MCF 10A (cell line): ENCODE measurements at regions not wholly inside any gene's neighbourhood (a gene's known extent, or its start where the extent isn't known, plus 50 kb on each side); places are given as distances from the start of the nearest gene placed in this dataset.
"Not testable (repeated sequence)": the region's sequence is repeated elsewhere in the genome, so short reads cannot be mapped to it uniquely, and the experiment has no call there.

Experiments
- BruUV-seq: library from RNA; stranded (reverse); fragments of 400-500 nt; replicated peaks from 2 replicates; lab custom pipeline; 2021; lab: Mats Ljungman, UMichigan
- CTCF ChIA-PET: fragments of 300-600 bp; sonication (Branson Sonifier 250); formaldehyde crosslinking; extraction: SDS; loops from one replicate; lab custom pipeline; 2021; ENCODE audit warnings: antibody characterized with exemption, inconsistent platforms; lab: Yijun Ruan, JAX
- POLR2A ChIA-PET: fragments of 300-600, 350-650 bp; sonication (Branson Sonifier 250); formaldehyde crosslinking; extraction: SDS; loops from one replicate; lab custom pipeline; 2020; ENCODE audit warnings: antibody characterized with exemption, inconsistent platforms; lab: Yijun Ruan, JAX
- DNase-seq: peaks from one replicate; pipeline ENCODE4 v3.0.0-alpha.2; 2018; ENCODE audit not compliant: unreplicated experiment
- H3K27ac Mint-ChIP-seq: one replicate; pipeline ENCODE4 v1.8.0; 2022; ENCODE audit warnings: mild to moderate bottlenecking, low read depth, mixed read lengths; ENCODE audit not compliant: unreplicated experiment
- H3K27me3 Mint-ChIP-seq: one replicate; pipeline ENCODE4 v1.8.0; 2022; ENCODE audit warnings: mixed read lengths; ENCODE audit not compliant: insufficient read depth, unreplicated experiment
- H3K36me3 Mint-ChIP-seq: one replicate; pipeline ENCODE4 v1.8.0; 2022; ENCODE audit warnings: mild to moderate bottlenecking, moderate library complexity, mixed read lengths; ENCODE audit not compliant: insufficient read depth, unreplicated experiment
- H3K4me1 Mint-ChIP-seq: one replicate; pipeline ENCODE4 v1.8.0; 2022; ENCODE audit warnings: mixed read lengths; ENCODE audit not compliant: insufficient read depth, unreplicated experiment
- H3K4me3 Mint-ChIP-seq: one replicate; pipeline ENCODE4 v1.8.0; 2022; ENCODE audit warnings: mild to moderate bottlenecking, moderate library complexity, mixed read lengths; ENCODE audit not compliant: unreplicated experiment
- H3K9me3 Mint-ChIP-seq: one replicate; pipeline ENCODE4 v1.8.0; 2022; ENCODE audit warnings: mixed read lengths; ENCODE audit not compliant: unreplicated experiment
- intact Hi-C: fragments of 100-400 bp; cut with micrococcal nuclease; formaldehyde crosslinking; loops from 2 replicates; pipeline ENCODE4 v1.14.1; 2022
- TF ChIP-seq, protein P1 (sequence below): fragments of 200-600 bp; IDR thresholded peaks from one replicate; pipeline ENCODE4 v1.8.0; 2022; ENCODE audit warnings: antibody characterized with exemption, mild to moderate bottlenecking; ENCODE audit not compliant: unreplicated experiment

GRCh38 chr7:155395176-155395797, 62.6 kb upstream of the EN2 start:
- H3K27ac Mint-ChIP-seq: no peak overlapping the region
- ChIA-PET CTCF (interaction anchor here (0.9 to 1.3 kb wide), 2 partner anchors 10 to 373 kb away, joined by 4 read pairs; no protein-coding TSS in a partner anchor), POLR2A (no interaction called here)
- peaks cover 58% of the 10 kb centered on the region for H3K27me3 Mint-ChIP-seq
- no peak overlapping the region for H3K4me3 Mint-ChIP-seq
- DNase-seq: no peak
- H3K36me3 Mint-ChIP-seq: no peaks in the 10 kb centered on the region
- no peaks in the 10 kb centered on the region for H3K9me3 Mint-ChIP-seq
- no TSS peak for BruUV-seq
- intact Hi-C loops: no loop called here
- TF ChIP-seq, protein P1, sequence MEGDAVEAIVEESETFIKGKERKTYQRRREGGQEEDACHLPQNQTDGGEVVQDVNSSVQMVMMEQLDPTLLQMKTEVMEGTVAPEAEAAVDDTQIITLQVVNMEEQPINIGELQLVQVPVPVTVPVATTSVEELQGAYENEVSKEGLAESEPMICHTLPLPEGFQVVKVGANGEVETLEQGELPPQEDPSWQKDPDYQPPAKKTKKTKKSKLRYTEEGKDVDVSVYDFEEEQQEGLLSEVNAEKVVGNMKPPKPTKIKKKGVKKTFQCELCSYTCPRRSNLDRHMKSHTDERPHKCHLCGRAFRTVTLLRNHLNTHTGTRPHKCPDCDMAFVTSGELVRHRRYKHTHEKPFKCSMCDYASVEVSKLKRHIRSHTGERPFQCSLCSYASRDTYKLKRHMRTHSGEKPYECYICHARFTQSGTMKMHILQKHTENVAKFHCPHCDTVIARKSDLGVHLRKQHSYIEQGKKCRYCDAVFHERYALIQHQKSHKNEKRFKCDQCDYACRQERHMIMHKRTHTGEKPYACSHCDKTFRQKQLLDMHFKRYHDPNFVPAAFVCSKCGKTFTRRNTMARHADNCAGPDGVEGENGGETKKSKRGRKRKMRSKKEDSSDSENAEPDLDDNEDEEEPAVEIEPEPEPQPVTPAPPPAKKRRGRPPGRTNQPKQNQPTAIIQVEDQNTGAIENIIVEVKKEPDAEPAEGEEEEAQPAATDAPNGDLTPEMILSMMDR: no peak
- H3K4me1 Mint-ChIP-seq: no peaks in the 10 kb centered on the region

DNA sequence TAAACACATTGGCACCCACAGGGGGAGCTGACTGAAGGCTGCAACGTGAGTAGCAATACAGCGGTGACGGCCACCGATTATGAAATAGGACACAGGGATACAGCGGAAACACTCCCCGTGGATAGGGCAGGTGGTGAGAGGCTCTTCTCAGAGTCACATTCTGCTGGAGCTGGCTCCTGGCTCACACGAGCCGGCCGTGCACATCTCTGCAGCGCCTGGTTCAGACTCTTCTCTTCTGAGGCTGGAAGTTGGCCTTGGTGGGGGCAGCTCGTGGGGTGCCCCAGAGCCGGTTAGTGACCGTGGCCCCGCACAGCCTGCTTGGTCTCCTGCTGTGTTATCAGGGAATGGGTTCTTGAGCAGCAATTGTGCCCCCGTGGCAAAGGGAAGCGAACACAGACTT, 61.3 kb upstream of the EN2 start:
- H3K27me3 Mint-ChIP-seq: peaks cover 58% of the 10 kb centered on the region
- no TSS peak for BruUV-seq

DNA sequence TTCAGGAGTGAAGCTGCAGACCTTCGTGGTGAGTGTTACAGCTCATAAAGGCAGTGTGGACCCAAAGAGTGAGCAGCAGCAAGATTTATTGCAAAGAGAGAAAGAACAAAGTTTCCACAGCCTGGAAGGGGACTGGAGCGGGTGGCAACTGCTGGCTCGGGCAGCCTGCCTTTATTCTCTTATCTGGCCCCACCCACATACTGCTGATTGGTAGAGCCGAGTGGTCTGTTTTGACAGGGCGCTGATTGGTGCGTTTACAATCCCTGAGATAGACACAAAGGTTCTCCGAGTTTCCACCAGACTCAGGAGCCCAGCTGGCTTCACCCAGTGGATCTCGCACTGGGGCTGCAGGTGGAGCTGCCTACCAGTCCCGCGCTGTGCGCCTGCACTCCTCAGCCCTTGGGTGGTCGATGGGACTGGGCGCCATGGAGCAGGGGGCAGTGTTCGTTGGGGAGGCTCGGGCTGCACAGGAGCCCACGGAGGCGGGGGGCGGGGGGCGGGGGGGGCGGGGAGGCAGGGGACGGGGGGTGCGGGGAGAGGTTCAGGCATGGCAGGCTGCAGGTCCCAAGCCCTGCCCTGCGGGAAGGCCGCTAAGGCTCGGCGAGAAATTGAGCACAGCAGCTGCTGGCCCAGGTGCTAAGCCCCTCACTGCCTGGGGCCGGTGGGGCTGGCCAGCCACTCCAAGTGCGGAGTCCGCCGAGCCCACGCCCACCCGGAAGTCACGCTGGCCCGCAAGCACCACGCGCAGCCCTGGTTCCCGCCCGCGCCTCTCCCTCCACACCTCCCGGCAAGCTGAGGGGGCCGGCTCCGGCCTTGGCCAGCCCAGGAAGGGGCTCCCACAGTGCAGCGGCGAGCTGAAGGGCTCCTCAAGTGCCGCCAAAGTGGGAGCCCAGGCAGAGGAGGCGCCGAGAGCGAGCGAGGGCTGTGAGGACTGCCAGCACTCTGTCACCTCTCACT, 59.9 kb upstream of the EN2 start:
- BruUV-seq, H3K27ac Mint-ChIP-seq: not testable (repeated sequence)

More for the DNA sequence above, 61.3 kb upstream of the EN2 start:
- ChIA-PET POLR2A (no interaction called here), CTCF (interaction anchor here (0.7 to 1.3 kb wide), 3 partner anchors 16 to 372 kb away, joined by 4 to 6 read pairs (median 4); no protein-coding TSS in a partner anchor)
- Mint-ChIP-seq H3K36me3 (no peaks in the 10 kb centered on the region), H3K4me3 (no peak overlapping the region), H3K27ac (no peak overlapping the region), H3K9me3 (no peaks in the 10 kb centered on the region), H3K4me1 (no peaks in the 10 kb centered on the region)
- no peak for DNase-seq
- TF ChIP-seq, protein P1: no peak
- intact Hi-C loops: no loop called here

DNA sequence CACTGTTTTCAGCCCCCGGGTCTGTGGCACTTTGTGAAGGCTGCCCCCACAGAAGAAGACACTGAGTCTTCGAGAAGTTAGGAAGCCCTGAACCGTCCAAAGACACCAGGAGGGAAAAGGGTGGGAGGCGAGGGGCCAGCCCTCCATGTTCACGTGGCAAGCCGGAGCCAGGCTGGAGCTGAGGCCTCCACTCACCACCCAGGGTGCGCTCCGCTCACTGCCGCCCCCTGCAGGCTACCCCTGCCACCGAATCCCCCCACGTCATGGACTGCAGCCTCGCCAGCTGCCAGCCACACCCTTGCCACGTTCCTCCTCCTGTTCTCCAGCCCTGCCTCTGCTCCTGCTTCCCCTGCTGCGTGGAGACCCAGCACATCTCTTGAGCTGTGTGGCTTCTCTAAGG, 59.0 kb upstream of the EN2 start:
- TF ChIP-seq, protein P1: no peak
- ChIA-PET POLR2A (no interaction called here), CTCF (no interaction called here)
- H3K9me3 Mint-ChIP-seq: no peaks in the 10 kb centered on the region
- no peak overlapping the region for H3K27ac Mint-ChIP-seq
- no peak for DNase-seq
- no peaks in the 10 kb centered on the region for H3K4me1 Mint-ChIP-seq
- H3K27me3 Mint-ChIP-seq: peaks cover 65% of the 10 kb centered on the region
- no peaks in the 10 kb centered on the region for H3K36me3 Mint-ChIP-seq
- H3K4me3 Mint-ChIP-seq: no peak overlapping the region
- intact Hi-C loops: no loop called here
- no TSS peak for BruUV-seq

More for the DNA sequence above, 59.9 kb upstream of the EN2 start:
- H3K4me3 Mint-ChIP-seq, H3K9me3 Mint-ChIP-seq, CTCF ChIA-PET, DNase-seq, H3K36me3 Mint-ChIP-seq, POLR2A ChIA-PET, H3K4me1 Mint-ChIP-seq, intact Hi-C loops: not testable (repeated sequence)
- peaks cover 60% of the 10 kb centered on the region for H3K27me3 Mint-ChIP-seq
